ENCODE measurements at regions not wholly inside any gene's neighbourhood (a gene's known extent, or its start where the extent isn't known, plus 50 kb on each side); places are given as distances from the start of the nearest gene placed in this dataset.

DNA sequence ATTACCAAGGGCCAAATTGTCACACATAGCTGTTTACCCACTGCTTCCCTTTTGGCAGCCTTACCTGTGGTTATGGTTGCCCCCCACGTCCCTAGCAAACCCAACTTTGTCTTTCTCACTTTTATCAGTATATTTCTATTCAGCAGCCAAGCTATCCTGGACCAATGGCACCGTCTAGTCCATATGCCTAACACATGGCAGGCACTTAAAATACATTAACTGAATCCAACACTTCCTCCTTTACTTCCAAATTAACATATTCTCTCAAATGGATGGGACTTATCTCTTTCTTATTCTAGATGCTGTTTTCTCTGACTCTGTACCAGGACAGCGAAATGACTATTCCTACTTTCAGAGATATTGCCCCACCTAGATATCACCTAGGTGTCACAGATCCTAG is 50.9 kb upstream of the SLC44A1 start:
- no peak for DNase-seq (ENCODE audit: low read depth)
- H3K4me3 ChIP-seq (ENCODE audit: low read depth, low read length), result no peak overlapping the region
- TF ChIP-seq, protein P1, sequence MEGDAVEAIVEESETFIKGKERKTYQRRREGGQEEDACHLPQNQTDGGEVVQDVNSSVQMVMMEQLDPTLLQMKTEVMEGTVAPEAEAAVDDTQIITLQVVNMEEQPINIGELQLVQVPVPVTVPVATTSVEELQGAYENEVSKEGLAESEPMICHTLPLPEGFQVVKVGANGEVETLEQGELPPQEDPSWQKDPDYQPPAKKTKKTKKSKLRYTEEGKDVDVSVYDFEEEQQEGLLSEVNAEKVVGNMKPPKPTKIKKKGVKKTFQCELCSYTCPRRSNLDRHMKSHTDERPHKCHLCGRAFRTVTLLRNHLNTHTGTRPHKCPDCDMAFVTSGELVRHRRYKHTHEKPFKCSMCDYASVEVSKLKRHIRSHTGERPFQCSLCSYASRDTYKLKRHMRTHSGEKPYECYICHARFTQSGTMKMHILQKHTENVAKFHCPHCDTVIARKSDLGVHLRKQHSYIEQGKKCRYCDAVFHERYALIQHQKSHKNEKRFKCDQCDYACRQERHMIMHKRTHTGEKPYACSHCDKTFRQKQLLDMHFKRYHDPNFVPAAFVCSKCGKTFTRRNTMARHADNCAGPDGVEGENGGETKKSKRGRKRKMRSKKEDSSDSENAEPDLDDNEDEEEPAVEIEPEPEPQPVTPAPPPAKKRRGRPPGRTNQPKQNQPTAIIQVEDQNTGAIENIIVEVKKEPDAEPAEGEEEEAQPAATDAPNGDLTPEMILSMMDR (IDR thresholded peaks at IDR 0.05; ENCODE audit: control insufficient read depth, extremely low read depth, insufficient read depth), result no peak

DNA sequence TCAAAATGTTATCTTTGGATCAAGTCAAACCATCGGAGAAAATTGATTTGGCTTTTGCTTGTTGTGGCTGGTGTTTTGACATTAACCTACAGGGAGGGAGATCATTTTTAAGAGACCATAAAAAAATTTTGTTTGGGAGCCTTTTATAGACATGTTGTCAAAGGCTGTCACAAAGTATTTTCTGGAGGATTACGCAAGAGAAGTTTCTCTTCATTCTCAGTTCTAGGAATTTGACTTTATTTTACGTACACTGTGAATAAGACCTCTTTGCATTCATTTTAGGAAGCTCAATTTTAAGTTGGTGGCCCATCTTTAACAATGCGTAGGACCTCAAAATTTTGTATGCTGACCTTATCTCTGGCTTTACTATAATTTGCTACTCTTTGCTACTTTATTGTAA is 50.2 kb upstream of the SLC44A1 start:
- no peak overlapping the region for H3K4me3 ChIP-seq (ENCODE audit: low read depth, low read length)
- TF ChIP-seq, protein P1 (IDR thresholded peaks at IDR 0.05; ENCODE audit: control insufficient read depth, extremely low read depth, insufficient read depth), result no peak
- no peak for DNase-seq (ENCODE audit: low read depth)

Data from LNCaP clone FGC (cell line).